ENCODE measurements at regions not wholly inside any gene's neighbourhood (a gene's known extent, or its start where the extent isn't known, plus 50 kb on each side); places are given as distances from the start of the nearest gene placed in this dataset.
A peak's percentile ranks its signal among the peaks of the same experiment; 100 is the strongest.
"Not testable (repeated sequence)": the region's sequence is repeated elsewhere in the genome, so short reads cannot be mapped to it uniquely, and the experiment has no call there.

GRCh38 chr11:67840599-67840998 lies 163.3 kb downstream of the UNC93B1 start:
- DNase-seq; H3K9ac ChIP-seq (ENCODE audit: low read length in 3 of 3); FAIRE-seq; intact Hi-C loops (cut with DNase I); H3K27me3 ChIP-seq (ENCODE audit: control insufficient read depth, insufficient read depth, low read length); H3K4me3 ChIP-seq (ENCODE audit: low read length in 3 of 3); H3K36me3 ChIP-seq (ENCODE audit: control insufficient read depth in 2 of 3, insufficient read depth in 3 of 3, low read length in 3 of 3); H3K27ac ChIP-seq (ENCODE audit: low read depth in 2 of 2, low read length in 2 of 2); H3K9me3 ChIP-seq (ENCODE audit: control insufficient read depth in 2 of 3, insufficient read depth in 1 of 3, low read length in 3 of 3); H3K4me1 ChIP-seq (ENCODE audit: control insufficient read depth in 2 of 3, insufficient read depth in 2 of 3, low read depth in 1 of 3, low read length in 3 of 3): not testable (repeated sequence)

GRCh38 chr11:67830152-67830551 lies 155.7 kb upstream of the ALDH3B2 start:
- H3K4me1 ChIP-seq (ENCODE audit: control insufficient read depth in 2 of 3, insufficient read depth in 2 of 3, low read depth in 1 of 3, low read length in 3 of 3); H3K36me3 ChIP-seq (ENCODE audit: control insufficient read depth in 2 of 3, insufficient read depth in 3 of 3, low read length in 3 of 3); H3K27me3 ChIP-seq (ENCODE audit: control insufficient read depth, insufficient read depth, low read length); H3K9me3 ChIP-seq (ENCODE audit: control insufficient read depth in 2 of 3, insufficient read depth in 1 of 3, low read length in 3 of 3); H3K27ac ChIP-seq (ENCODE audit: low read depth in 2 of 2, low read length in 2 of 2); DNase-seq; H3K9ac ChIP-seq (ENCODE audit: low read length in 3 of 3); intact Hi-C loops (cut with DNase I); H3K4me3 ChIP-seq (ENCODE audit: low read length in 3 of 3); FAIRE-seq: not testable (repeated sequence)

- H3K27me3 ChIP-seq (ENCODE audit: control insufficient read depth, insufficient read depth, low read length); H3K27ac ChIP-seq (ENCODE audit: low read depth in 2 of 2, low read length in 2 of 2); H3K4me3 ChIP-seq (ENCODE audit: low read length in 3 of 3); FAIRE-seq; H3K36me3 ChIP-seq (ENCODE audit: control insufficient read depth in 2 of 3, insufficient read depth in 3 of 3, low read length in 3 of 3); DNase-seq; intact Hi-C loops (cut with DNase I); H3K9ac ChIP-seq (ENCODE audit: low read length in 3 of 3); H3K9me3 ChIP-seq (ENCODE audit: control insufficient read depth in 2 of 3, insufficient read depth in 1 of 3, low read length in 3 of 3); H3K4me1 ChIP-seq (ENCODE audit: control insufficient read depth in 2 of 3, insufficient read depth in 2 of 3, low read depth in 1 of 3, low read length in 3 of 3): not testable (repeated sequence)
Observed at GRCh38 chr11:67826951-67827296, 152.5 kb upstream of the ALDH3B2 start.

DNA sequence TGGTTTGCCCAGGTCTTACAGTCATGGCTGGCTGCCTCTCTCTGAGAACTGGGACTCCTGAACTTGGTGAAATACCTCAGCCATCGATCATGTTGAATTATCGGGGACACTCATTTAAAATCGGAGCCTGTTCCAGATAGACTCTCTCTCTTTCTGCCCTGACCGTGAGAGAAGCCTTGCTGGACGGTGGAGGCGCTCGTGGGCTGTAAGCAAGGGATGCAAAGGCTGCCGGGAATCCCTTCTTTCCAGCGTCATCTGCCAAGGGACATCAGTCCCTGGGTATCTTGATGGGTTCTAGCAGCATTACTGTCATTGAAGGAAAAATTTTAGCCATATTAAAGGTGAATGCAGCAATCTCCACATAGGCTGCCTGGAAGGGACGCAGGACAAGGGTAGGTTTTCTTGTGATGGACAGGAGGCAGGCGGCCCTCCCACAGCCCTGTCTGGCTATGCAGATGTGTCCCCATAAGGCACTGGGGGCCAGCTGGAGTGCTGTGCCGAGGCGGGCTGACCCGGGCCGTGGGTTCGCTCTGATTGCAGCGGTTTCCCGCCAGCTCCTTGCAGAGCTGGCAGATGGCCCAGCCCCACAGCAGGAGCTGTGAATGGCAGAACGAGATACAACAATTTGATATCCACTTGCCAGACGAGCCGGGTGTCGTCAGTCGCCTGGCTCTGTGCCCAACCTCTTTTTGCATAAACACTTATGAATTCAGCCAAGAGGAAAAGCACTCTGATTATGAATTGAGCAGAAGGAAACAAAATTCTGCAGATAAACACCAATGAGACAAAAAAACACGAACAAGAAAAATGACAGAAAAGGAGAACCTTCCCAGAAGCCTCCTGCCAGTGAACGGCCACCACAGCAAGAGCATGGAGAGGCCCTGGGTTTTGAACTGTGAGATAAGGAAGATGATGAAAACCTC lies 151.9 kb upstream of the ALDH3B2 start:
- H3K9me3 ChIP-seq (ENCODE audit: control insufficient read depth in 2 of 3, insufficient read depth in 1 of 3, low read length in 3 of 3); H3K4me3 ChIP-seq (ENCODE audit: low read length in 3 of 3); H3K4me1 ChIP-seq (ENCODE audit: control insufficient read depth in 2 of 3, insufficient read depth in 2 of 3, low read depth in 1 of 3, low read length in 3 of 3); FAIRE-seq; H3K9ac ChIP-seq (ENCODE audit: low read length in 3 of 3); H3K27me3 ChIP-seq (ENCODE audit: control insufficient read depth, insufficient read depth, low read length); intact Hi-C loops (cut with DNase I); H3K36me3 ChIP-seq (ENCODE audit: control insufficient read depth in 2 of 3, insufficient read depth in 3 of 3, low read length in 3 of 3); H3K27ac ChIP-seq (ENCODE audit: low read depth in 2 of 2, low read length in 2 of 2): not testable (repeated sequence)
- peak in 4 of 5 donors; percentile 50 to 90 (median 58) for DNase-seq

- H3K4me1 ChIP-seq (ENCODE audit: control insufficient read depth in 2 of 3, insufficient read depth in 2 of 3, low read depth in 1 of 3, low read length in 3 of 3); DNase-seq; FAIRE-seq; H3K4me3 ChIP-seq (ENCODE audit: low read length in 3 of 3); H3K27me3 ChIP-seq (ENCODE audit: control insufficient read depth, insufficient read depth, low read length); intact Hi-C loops (cut with DNase I); H3K9me3 ChIP-seq (ENCODE audit: control insufficient read depth in 2 of 3, insufficient read depth in 1 of 3, low read length in 3 of 3); H3K27ac ChIP-seq (ENCODE audit: low read depth in 2 of 2, low read length in 2 of 2); H3K9ac ChIP-seq (ENCODE audit: low read length in 3 of 3); H3K36me3 ChIP-seq (ENCODE audit: control insufficient read depth in 2 of 3, insufficient read depth in 3 of 3, low read length in 3 of 3): not testable (repeated sequence)
Observed at GRCh38 chr11:67824861-67825260, 150.4 kb upstream of the ALDH3B2 start.

DNA sequence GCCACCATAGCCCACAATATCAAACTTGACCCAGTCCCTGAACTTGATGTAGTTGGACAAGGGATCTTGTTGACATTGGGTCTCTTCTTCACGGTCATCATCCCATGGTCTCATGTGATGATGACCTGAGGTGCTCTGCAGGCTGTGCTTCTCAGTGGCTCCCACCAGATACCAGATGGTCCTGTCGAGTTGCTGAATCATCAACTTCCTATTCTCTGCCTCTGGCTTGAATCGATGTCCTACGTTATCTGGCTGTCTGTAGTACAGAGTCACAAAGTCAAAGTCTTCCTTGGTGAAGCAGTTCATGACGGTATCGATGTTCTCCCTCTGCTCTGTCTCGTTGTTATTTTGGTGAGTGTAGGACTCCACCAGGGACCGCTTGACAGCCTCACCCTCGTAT lies 145.7 kb upstream of the ALDH3B2 start:
- DNase-seq (no peak), FAIRE-seq (no peak)
- no peak overlapping the region for H3K27ac ChIP-seq (ENCODE audit: low read depth in 2 of 2, low read length in 2 of 2)
- H3K36me3 ChIP-seq (ENCODE audit: control insufficient read depth in 2 of 3, insufficient read depth in 3 of 3, low read length in 3 of 3): no peaks in the 10 kb centered on the region
- H3K9ac ChIP-seq (ENCODE audit: low read length in 3 of 3): no peak overlapping the region
- no peak overlapping the region for H3K4me3 ChIP-seq (ENCODE audit: low read length in 3 of 3)
- H3K27me3 ChIP-seq (ENCODE audit: control insufficient read depth, insufficient read depth, low read length): no peaks in the 10 kb centered on the region
- no peak for TF ChIP-seq CTCF (IDR thresholded peaks at IDR 0.05; ENCODE audit: borderline replicate concordance, extremely low read depth, insufficient read depth)
- intact Hi-C loops (cut with DNase I): no loop called here
- H3K9me3 ChIP-seq (ENCODE audit: control insufficient read depth in 2 of 3, insufficient read depth in 1 of 3, low read length in 3 of 3): no peaks in the 10 kb centered on the region
- no peaks in the 10 kb centered on the region for H3K4me1 ChIP-seq (ENCODE audit: control insufficient read depth in 2 of 3, insufficient read depth in 2 of 3, low read depth in 1 of 3, low read length in 3 of 3)

DNA sequence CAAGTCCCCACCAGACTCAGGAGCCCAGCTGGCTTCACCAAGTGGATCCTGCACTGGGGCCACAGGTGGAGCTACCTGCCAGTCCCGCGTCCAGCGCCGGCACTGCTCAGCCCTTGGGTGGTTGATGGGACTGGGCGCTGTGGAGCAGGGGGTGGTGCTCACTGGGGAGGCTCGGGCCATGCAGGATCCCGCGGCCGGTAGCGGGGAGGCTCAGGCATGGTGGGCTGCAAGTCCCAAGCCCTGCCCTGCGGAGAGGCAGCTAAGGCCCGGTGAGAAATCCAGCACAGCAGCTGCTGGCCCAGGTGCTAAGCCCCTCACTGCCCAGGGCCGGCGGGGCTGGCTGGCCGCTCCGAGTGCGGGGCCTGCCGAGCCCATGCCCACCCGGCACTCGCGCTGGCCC lies 143.1 kb upstream of the ALDH3B2 start:
- intact Hi-C loops (cut with DNase I); H3K36me3 ChIP-seq (ENCODE audit: control insufficient read depth in 2 of 3, insufficient read depth in 3 of 3, low read length in 3 of 3); H3K4me3 ChIP-seq (ENCODE audit: low read length in 3 of 3); H3K9ac ChIP-seq (ENCODE audit: low read length in 3 of 3); FAIRE-seq; H3K9me3 ChIP-seq (ENCODE audit: control insufficient read depth in 2 of 3, insufficient read depth in 1 of 3, low read length in 3 of 3); H3K27me3 ChIP-seq (ENCODE audit: control insufficient read depth, insufficient read depth, low read length); H3K27ac ChIP-seq (ENCODE audit: low read depth in 2 of 2, low read length in 2 of 2); H3K4me1 ChIP-seq (ENCODE audit: control insufficient read depth in 2 of 3, insufficient read depth in 2 of 3, low read depth in 1 of 3, low read length in 3 of 3): not testable (repeated sequence)
- peak in 1 of 5 donors; percentile 67 for DNase-seq

GRCh38 chr11:67809301-67809700 lies 134.9 kb upstream of the ALDH3B2 start:
- H3K27me3 ChIP-seq (ENCODE audit: control insufficient read depth, insufficient read depth, low read length); H3K9me3 ChIP-seq (ENCODE audit: control insufficient read depth in 2 of 3, insufficient read depth in 1 of 3, low read length in 3 of 3); H3K4me3 ChIP-seq (ENCODE audit: low read length in 3 of 3); H3K36me3 ChIP-seq (ENCODE audit: control insufficient read depth in 2 of 3, insufficient read depth in 3 of 3, low read length in 3 of 3); intact Hi-C loops (cut with DNase I); H3K9ac ChIP-seq (ENCODE audit: low read length in 3 of 3); H3K4me1 ChIP-seq (ENCODE audit: control insufficient read depth in 2 of 3, insufficient read depth in 2 of 3, low read depth in 1 of 3, low read length in 3 of 3); DNase-seq; H3K27ac ChIP-seq (ENCODE audit: low read depth in 2 of 2, low read length in 2 of 2); FAIRE-seq: not testable (repeated sequence)
